MM.1S (cell line): ENCODE measurements at regions not wholly inside any gene's neighbourhood (a gene's known extent, or its start where the extent isn't known, plus 50 kb on each side); places are given as distances from the start of the nearest gene placed in this dataset.

ENCODE experiments used
- CTCF ChIP-seq: fragments of 300-600 bp; sonication (generic); IDR thresholded peaks from 2 replicates; pipeline ENCODE4 v1.5.1; 2016; ENCODE audit warnings: antibody characterized with exemption, low read length, mixed read lengths
- EZH2 ChIP-seq: fragments of 300-600 bp; sonication (generic); optimal IDR thresholded peaks from 2 replicates; pipeline ENCODE3; 2017; ENCODE audit warnings: low read depth, mild to moderate bottlenecking, antibody characterized with exemption, low read length, mixed read lengths

- TF ChIP-seq CTCF (no peak), EZH2 (no peak)
These were observed 291.1 kb downstream of the GJA1 start for GRCh38 chr6:121726596-121726995.
